Breast epithelium (tissue), 3 donors: ENCODE measurements at regions not wholly inside any gene's neighbourhood (a gene's known extent, or its start where the extent isn't known, plus 50 kb on each side); places are given as distances from the start of the nearest gene placed in this dataset.
"Not testable (repeated sequence)": the region's sequence is repeated elsewhere in the genome, so short reads cannot be mapped to it uniquely, and the experiment has no call there.

Experiments used
- CTCF ChIP-seq, 3 donors: fragments of 450-650 bp; IDR thresholded peaks; one replicate each; pipeline ENCODE4 v1.5.1; 2016 to 2017; ENCODE audit warnings: antibody characterized with exemption in 3 of 3, mild to moderate bottlenecking in 3 of 3, moderate library complexity in 3 of 3
- POLR2A ChIP-seq: fragments of 450-650 bp; IDR thresholded peaks from one replicate; pipeline ENCODE4 v1.6.1; 2016; ENCODE audit warnings: antibody characterized with exemption, mild to moderate bottlenecking, moderate library complexity

DNA sequence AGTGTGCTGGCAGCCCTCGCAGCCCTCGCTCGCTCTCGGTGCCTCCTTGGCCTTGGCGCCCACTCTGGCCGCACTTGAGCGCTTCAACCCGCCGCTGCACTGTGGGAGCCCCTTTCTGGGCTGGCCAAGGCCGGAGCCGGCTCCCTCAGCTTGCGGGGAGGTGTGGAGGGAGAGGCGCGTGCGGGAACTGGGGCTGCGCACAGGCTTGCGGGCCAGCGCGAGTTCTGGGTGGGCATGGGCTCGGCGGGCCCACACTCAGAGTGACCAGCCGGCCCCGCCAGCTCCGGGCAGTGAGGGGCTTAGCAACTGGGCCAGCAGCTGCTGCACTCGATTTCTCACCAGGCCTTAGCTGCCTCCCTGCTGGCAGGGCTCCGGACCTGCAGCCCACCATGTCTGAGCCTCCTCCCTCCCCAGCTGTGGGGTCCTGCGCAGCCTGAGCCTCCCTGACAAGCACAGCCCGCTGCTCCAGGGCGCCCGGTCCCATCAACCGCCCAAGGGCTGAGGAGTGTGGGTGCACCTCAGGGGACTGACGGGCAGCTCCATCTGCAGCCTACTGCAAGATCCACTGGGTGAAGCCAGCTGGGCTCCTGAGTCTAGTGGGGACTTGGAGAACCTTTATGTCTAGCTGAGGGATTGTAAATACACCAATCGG is 786.0 kb upstream of the SORCS1 start:
- not testable (repeated sequence) for TF ChIP-seq CTCF (IDR thresholded peaks at IDR 0.05); POLR2A
